Stimulated activated CD8-positive, alpha-beta memory T cell treated with anti-CD3 and anti-CD28 coated beads, Interleukin-7, amount 100 ng/mL, for 24 hours (primary cell): ENCODE measurements at regions not wholly inside any gene's neighbourhood (a gene's known extent, or its start where the extent isn't known, plus 50 kb on each side); places are given as distances from the start of the nearest gene placed in this dataset.

Source experiments
- DNase-seq: peaks from one replicate; pipeline ENCODE4 v3.0.0-alpha.2; 2020; ENCODE audit warnings: low read depth

DNA sequence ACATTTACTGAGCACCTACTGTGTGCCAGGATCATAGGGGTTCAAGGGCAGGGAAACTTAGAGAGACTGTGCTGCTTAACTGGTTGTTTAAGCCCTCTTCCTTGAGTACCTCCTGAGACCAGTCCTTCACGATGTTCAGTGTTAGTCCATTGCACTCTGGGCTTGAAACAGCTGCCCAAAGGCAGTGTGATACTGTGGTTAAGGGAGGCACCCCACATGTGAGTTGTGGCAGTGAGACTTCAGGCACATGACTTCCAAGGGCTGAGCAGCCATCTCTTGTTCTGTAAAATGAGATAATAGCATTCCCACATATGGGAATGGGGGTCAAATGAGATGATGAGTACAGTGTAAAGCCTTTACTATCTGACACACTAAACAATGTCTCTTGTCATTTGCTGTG lies 75.1 kb downstream of the LINGO1 start:
- DNase-seq: no peak

DNA sequence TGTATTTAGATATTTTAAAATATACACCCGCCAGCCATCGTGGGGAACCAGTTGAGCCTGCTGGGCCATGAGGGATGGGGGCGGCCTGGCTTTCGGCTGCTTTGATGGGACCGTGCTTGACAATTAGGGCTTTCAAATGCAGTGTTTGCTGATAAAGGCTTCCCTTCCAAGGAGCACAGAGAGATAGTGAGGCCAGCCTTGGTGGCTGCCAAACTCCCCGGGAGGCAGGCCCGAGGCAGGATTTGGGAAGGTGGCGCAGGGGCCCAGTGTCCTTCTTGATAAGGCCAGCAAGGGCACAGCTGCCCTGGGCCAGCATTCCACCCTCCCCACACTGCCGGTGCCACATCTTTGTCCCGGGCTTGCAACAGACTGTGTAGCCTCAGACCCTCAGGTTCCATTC lies 75.6 kb downstream of the LINGO1 start:
- no peak for DNase-seq

GRCh38 chr15:77556622-77557021 lies 76.1 kb downstream of the LINGO1 start:
- DNase-seq: no peak

DNA sequence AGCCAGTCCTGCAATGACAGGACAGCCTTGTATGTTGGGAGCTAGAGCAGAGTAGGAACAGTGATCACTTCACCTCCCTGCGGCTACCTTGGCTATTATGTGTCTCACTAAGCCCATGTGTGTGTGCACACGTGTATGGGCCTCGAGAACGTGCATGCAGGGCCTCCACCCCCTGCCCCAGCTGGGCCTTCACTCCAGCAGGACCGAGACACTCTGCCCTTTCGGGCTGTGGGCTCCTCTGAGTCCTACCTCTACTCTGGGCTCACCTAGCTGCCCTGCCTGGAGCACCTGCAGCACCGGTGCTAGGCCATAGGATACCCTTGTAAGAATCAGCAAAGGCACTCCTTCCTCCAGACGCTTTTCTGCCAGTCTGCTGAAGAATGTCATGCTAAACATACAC lies 77.5 kb downstream of the LINGO1 start:
- no peak for DNase-seq

DNA sequence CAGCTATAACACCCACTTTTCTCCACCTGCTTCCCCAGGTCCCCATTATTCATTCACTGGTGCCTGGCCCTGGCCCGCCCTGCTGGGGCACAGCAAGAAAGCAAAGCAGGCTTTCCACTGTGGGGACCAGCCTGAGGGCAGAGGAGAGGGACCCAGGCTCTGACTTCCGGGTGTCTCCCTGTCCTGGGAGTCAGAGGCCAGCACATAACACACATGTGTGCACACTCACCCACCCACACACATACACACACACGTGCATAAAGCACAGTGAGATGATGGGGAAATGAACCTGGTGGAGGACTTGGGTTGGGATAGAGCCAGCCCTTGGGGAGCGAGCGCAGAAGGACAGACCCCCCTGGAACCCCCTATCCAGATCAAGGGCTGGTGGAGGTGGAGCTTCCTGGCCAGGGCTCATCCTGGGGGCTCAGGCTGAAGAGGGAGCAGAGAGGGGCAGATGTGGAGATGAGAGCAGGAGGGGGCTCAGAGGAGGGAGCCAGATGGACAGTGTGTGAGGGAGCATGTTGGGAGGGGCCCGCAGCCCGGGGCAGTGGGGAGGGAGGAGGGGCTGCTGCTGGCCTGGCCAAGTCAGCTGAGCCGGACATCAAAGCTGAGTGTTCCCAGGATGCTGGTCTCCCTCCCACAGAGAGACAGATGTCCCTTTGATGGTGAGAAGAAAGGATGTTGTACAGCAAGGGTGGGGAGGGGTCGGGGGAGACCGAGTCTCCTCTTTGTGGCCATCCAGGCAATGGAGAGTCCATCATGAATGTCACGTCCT lies 78.2 kb downstream of the LINGO1 start:
- DNase-seq: no peak

- no peak for DNase-seq
These were observed 79.0 kb downstream of the LINGO1 start for GRCh38 chr15:77553695-77554094.

DNA sequence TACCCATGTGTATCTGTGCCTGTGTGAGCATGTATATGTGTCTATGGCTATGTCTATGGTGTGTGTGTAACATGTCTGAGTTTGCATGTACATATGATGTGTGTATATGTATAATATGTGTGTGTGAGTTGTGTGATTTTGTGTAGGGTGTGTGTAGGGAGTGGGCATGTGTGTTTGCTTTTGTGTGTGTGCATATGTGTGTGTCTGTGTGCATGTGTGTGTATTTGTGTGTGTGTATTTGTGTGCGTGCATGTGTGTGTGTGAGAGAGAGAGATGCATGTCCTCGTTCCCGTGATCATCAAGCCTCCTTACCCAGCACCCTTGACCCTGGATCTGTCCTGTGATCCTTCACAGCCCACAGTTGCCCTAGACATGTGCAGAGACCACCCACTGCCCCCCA lies 79.5 kb downstream of the LINGO1 start:
- no peak for DNase-seq

GRCh38 chr15:77552066-77552465 lies 80.6 kb downstream of the LINGO1 start:
- no peak for DNase-seq

GRCh38 chr15:77550301-77551251 lies 82.1 kb downstream of the LINGO1 start:
- no peak for DNase-seq

DNA sequence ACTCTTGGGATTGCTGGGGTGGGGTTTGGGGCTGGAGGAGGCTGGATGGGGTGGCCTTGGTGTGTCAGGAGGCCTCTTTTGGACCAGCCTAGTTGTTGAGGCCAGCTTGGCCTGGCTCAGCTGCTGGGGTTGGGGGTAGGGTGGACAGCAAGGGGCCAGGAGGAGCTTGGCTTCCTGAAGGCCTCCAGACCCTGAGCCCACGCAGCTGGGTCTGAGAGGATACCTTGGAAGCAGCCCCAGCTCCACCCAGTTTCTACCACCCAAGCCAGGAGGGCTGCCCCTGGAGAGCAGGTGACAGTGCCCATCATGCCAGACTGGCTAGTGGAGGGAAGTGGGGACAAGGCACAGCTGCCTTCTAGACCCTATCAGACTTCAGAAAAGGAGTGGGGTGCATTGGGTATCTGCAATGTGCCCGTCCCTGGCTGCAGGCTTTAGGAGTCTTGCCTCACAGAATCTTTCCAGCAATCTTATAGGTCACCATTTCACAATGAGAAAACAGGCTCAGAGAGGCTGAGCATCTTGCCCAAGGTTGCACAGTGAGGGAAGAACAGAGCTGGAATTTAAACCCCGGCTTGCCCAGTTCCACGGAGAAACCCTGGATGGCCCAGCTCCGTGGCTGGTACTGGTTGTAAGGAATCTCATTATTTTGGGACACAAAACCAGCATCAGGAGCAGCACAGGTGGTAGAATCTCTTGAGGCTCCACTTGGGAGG lies 83.0 kb downstream of the LINGO1 start:
- DNase-seq: no peak

GRCh38 chr15:77548589-77549557 lies 83.8 kb downstream of the LINGO1 start:
- no peak for DNase-seq

GRCh38 chr15:77547801-77548588 lies 84.7 kb downstream of the LINGO1 start:
- no peak for DNase-seq

- DNase-seq: no peak
These were observed 85.8 kb downstream of the LINGO1 start for GRCh38 chr15:77546870-77547269.

- DNase-seq: no peak
These were observed 86.6 kb downstream of the LINGO1 start for GRCh38 chr15:77546050-77546501.

GRCh38 chr15:77545058-77545457 lies 87.7 kb downstream of the LINGO1 start:
- no peak for DNase-seq

GRCh38 chr15:77544162-77544561 lies 88.5 kb downstream of the LINGO1 start:
- DNase-seq: no peak

- peak; percentile 44 for DNase-seq
These were observed 89.4 kb downstream of the LINGO1 start for GRCh38 chr15:77543159-77543882.

DNA sequence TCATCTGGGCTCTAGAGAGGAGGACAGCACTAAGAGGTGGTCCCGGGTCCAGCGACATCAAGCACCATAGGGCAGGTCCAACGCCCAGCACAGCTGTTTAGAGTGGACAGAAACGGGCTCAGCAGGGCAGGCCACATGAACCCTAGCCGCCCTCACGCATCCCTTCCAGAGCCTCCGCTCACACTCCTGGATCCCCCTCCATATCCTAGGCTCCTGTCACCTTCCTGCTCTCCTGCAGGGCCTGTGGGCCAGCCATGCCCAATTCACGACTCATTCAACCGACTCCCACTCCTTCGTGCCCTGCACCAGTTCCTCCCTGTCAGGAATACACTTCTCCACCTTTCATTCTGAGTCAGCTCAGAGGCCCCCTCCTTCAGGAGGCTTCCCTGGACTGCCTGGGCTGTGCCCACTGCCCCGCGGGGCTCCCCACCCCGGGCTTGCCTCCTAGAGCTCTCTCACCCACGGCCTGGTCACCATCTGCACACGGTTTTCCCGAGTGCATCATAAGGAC lies 90.2 kb downstream of the LINGO1 start:
- no peak for DNase-seq

DNA sequence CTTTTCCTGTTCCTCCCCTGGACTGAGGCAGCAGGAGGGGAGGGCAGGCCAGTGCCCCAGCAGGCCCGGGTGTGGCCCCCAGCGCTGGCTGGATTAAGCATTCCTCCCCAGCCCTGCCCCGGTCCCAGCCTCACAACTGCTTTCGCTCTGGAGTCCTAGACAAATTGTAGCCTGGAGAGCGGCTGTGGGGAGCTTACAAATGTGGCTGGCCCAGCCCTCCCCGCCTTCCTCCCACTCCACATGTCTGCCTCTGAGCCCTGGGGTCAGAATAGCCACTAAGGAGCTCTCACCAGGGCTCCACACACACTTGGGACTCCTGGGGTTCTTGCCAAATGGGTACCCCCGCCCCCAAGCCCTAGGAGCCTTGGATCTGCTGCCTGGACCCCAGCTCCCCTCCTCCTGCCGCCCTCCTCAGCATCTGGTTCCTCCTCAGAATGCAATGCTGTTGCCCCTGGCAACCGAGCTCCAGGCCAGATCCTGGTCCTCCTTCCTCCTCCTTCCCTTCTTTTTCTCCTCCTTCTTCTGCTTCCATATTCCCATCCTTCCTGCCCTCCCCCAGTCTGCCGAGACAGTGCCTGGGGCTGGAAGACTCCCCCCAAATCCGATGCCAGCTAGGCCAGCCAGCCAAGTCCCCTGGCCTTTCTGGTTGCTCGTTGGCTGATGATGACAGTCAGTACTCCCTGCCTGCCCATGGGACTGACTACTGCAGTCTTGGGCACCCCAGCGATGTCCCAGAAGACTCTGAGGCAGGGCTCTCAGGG lies 91.1 kb downstream of the LINGO1 start:
- no peak for DNase-seq
